ENCODE measurements at regions not wholly inside any gene's neighbourhood (a gene's known extent, or its start where the extent isn't known, plus 50 kb on each side); places are given as distances from the start of the nearest gene placed in this dataset.

DNA sequence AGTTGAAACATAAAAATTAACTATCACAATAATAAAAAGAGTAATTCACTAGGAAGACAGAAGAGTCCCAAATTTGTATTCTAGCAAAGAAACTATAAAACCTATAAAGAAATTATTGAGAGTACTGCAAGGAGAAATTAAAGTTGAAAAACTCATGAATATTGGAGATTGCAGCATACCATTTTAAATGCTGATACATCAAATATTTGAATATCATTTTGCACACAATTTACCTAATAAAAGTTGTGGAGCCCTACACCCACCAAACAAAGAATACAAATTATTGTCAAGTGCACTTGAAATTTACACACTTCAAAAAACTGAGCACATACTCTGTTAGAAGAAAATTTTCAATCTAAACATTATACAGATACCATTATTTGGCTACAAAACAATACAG lies 531.6 kb upstream of the SMIM21 start:
- Histone ChIP-seq H3K4me3 (replicated peaks; ENCODE audit: insufficient read depth, low read length) (no peak overlapping the region), H3K27ac (replicated peaks) (no peak overlapping the region), H3K27me3 (ENCODE audit: insufficient read depth, poor library complexity, severe bottlenecking) (no peaks in the 10 kb centered on the region)
- no peak for DNase-seq (ENCODE audit: low read depth in 1 of 2, low spot score in 1 of 2)
- TF ChIP-seq POLR2AphosphoS5 (IDR thresholded peaks at IDR 0.05; ENCODE audit: low read depth) (no peak), REST (IDR thresholded peaks at IDR 0.05; ENCODE audit: insufficient replicate concordance, low read depth) (no peak)

DNA sequence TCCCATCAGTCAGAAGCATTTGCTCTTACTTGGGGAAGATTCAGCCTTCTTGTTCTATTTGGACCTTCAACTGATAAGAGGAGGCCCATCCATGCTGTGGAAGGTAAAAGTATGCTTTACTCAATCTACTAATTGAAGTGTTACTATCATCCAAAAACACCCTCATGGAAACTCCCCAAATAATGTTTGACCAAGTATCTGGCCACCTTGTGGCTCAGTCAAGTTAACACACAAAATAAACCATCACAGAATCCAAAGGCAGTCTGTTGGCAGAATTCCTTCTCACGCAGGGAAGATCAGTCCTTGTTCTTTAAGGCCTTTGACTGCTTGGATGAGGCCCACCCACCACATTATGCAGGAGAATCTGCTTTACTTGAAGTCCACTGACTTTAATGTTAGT lies 531.2 kb upstream of the SMIM21 start:
- Histone ChIP-seq H3K27me3 (ENCODE audit: insufficient read depth, poor library complexity, severe bottlenecking) (no peaks in the 10 kb centered on the region), H3K27ac (replicated peaks) (no peak overlapping the region), H3K4me3 (replicated peaks; ENCODE audit: insufficient read depth, low read length) (no peak overlapping the region)
- no peak for TF ChIP-seq POLR2AphosphoS5 (IDR thresholded peaks at IDR 0.05; ENCODE audit: low read depth)
- no peak for DNase-seq (ENCODE audit: low read depth in 1 of 2, low spot score in 1 of 2)

DNA sequence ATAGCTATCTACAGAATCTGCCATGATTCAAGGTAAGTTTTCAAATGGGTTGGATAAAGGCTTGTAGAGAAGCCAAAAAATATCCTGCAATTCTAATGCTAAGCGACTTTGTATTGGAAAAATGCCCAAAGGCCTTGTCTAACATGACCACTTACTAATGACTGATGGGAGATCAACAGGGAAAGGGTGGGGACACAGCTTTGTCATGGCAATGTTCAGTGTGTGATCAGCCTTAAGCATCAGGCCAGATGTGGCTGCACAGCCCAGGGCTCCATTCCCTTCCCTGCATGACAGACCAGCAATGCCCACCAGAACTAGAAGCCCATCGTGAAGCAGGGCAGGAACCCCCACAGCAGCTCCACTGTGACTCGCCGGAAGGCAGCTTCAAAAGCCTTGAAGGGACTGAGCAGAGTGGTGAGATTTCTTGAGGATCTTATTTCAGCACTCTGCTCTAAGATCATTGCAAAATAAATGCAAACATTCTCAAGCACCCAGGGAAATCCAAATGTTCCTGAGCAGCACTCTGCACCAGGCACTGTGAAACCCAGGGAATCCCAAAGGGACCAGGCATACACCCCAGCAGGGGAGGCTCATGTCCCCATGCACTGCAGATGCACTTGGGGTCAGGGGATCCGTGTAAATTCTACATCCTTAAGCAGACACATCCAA lies 517.9 kb upstream of the SMIM21 start:
- TF ChIP-seq POLR2AphosphoS5 (IDR thresholded peaks at IDR 0.05; ENCODE audit: low read depth) (no peak), GABPA (IDR thresholded peaks at IDR 0.05; ENCODE audit: low read depth) (no peak), REST (IDR thresholded peaks at IDR 0.05; ENCODE audit: insufficient replicate concordance, low read depth) (no peak), SPI1 (IDR thresholded peaks at IDR 0.05; ENCODE audit: borderline replicate concordance, low read depth) (no peak)
- TF ChIP-seq, protein P1, sequence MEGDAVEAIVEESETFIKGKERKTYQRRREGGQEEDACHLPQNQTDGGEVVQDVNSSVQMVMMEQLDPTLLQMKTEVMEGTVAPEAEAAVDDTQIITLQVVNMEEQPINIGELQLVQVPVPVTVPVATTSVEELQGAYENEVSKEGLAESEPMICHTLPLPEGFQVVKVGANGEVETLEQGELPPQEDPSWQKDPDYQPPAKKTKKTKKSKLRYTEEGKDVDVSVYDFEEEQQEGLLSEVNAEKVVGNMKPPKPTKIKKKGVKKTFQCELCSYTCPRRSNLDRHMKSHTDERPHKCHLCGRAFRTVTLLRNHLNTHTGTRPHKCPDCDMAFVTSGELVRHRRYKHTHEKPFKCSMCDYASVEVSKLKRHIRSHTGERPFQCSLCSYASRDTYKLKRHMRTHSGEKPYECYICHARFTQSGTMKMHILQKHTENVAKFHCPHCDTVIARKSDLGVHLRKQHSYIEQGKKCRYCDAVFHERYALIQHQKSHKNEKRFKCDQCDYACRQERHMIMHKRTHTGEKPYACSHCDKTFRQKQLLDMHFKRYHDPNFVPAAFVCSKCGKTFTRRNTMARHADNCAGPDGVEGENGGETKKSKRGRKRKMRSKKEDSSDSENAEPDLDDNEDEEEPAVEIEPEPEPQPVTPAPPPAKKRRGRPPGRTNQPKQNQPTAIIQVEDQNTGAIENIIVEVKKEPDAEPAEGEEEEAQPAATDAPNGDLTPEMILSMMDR (IDR thresholded peaks at IDR 0.05; ENCODE audit: insufficient read depth, low read length): no peak
- no peaks in the 10 kb centered on the region for H3K27me3 ChIP-seq (ENCODE audit: insufficient read depth, poor library complexity, severe bottlenecking)
- H3K27ac ChIP-seq (replicated peaks): no peak overlapping the region
- DNase-seq (ENCODE audit: low read depth in 1 of 2, low spot score in 1 of 2): no peak
- H3K4me3 ChIP-seq (replicated peaks; ENCODE audit: insufficient read depth, low read length): no peak overlapping the region

GRCh38 chr18:75937306-75937705 lies 509.8 kb upstream of the SMIM21 start:
- H3K4me3 ChIP-seq (replicated peaks; ENCODE audit: insufficient read depth, low read length): no peak overlapping the region
- DNase-seq (ENCODE audit: low read depth in 1 of 2, low spot score in 1 of 2): no peak
- no peaks in the 10 kb centered on the region for H3K27me3 ChIP-seq (ENCODE audit: insufficient read depth, poor library complexity, severe bottlenecking)
- H3K27ac ChIP-seq (replicated peaks): no peak overlapping the region
- no peak for TF ChIP-seq REST (IDR thresholded peaks at IDR 0.05; ENCODE audit: insufficient replicate concordance, low read depth)
- TF ChIP-seq SPI1 (IDR thresholded peaks at IDR 0.05; ENCODE audit: borderline replicate concordance, low read depth): no peak
- no peak for TF ChIP-seq GABPA (IDR thresholded peaks at IDR 0.05; ENCODE audit: low read depth)
- no peak for TF ChIP-seq POLR2AphosphoS5 (IDR thresholded peaks at IDR 0.05; ENCODE audit: low read depth)
- TF ChIP-seq, protein P1 (IDR thresholded peaks at IDR 0.05; ENCODE audit: insufficient read depth, low read length): no peak

Measured in HL-60 (cell line).